ENCODE measurements at regions not wholly inside any gene's neighbourhood (a gene's known extent, or its start where the extent isn't known, plus 50 kb on each side); places are given as distances from the start of the nearest gene placed in this dataset.
"Not testable (repeated sequence)": the region's sequence is repeated elsewhere in the genome, so short reads cannot be mapped to it uniquely, and the experiment has no call there.

DNA sequence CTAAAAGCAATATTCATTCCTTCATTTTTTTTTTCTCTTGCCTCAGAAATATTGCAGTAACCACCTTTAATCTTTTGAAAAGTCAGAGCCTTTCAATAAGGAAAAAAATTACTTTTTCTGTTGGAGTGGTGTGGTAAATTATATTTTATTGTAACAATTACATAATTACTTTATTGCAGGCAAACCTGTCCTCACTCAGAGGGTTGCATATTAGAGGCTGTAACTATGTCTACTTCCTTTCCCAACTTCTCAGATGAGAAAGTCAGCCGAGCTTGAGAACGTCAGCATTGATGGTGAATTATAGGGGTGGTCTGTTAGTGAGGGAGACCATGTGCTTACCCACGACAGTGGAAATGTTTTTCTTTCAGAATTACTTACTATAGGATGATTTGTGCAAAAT lies 611.8 kb downstream of the KIF4B start:
- DNase-seq: no peak

DNA sequence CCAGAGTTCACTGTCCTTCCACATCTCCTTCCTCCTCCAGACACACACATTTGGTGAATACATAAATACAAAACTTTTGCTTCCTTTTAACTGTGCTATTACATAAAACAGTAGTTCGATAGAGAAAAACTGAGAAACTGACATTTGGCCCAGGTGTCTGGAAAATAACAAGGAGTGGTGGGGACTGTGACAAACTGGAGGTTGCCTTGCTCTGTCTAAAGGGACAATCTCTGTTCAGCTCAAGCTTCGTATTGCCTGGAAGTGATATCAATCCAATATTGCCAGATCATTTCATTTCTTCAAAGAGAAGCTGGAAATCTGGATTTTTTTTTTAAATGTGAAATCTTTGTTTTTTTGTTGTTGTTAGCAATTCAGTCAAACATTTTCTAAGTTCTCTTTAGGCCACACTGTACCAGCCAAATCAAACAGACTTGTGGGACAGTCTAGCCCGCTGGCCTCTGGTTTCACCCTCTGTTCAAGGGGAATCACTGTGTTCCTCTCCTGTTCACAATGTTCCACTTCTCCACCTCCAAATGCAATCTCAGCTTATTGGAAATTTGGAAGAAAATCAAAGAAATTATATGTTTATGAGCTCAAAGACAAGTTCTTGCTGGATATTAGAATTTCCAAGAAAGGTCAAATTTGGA lies 612.5 kb downstream of the KIF4B start:
- no peak for DNase-seq

DNA sequence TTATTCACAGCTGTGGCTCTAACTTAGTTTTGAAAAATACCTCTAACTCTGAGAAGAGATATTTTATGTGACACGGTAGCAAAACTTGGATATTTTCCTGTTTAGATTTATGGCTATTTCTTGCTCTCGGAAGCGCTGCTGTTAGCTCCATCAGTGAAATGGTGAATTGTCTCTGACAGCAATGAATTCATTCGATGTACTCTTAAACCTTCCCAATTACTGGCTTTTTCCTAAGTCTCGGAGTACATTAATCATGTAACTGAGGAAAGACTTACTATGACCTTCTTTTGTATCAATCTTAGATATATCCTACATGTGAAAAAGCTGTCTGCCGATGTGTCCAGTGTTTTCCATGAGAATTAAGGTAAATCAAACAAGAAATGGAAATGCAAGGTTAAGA lies 613.0 kb downstream of the KIF4B start:
- DNase-seq: no peak

- no peak for DNase-seq
Measured at GRCh38 chr5:155628346-155628745, 614.8 kb downstream of the KIF4B start.

- no peak for DNase-seq
Measured at GRCh38 chr5:155629597-155629996, 616.0 kb downstream of the KIF4B start.

GRCh38 chr5:155631116-155631515 lies 617.6 kb downstream of the KIF4B start:
- DNase-seq: no peak

DNA sequence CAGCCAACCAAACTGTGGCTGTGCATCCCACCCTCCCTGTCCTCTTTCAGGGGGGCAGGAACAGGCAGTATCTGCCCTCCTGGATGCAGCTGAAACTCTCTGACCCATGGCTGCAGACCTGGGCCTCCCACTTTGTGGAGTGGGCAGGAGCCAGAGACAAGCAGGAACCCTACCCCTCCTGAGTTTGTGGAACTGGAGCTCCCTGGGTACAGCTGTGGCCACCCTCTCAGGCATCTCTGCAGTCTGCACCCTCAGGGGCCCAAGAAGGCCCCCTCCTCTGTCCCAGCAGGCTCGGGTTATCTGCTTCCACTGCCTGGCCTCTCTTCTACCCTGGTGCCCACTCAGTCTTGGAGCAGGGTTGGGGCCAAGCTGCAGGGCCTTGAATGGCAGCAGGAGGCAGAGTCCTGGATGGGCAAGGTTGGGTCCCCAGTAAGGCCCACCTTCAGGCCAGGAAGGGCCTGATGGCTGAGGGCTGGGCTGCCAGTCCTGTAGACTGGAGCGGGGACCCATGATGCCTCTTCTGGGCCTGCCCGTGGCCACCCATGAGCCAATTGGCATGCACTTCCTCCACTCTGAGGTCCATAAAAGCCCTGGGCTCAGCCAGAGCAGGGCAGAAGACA lies 619.9 kb downstream of the KIF4B start:
- no peak for DNase-seq

GRCh38 chr5:155649666-155650065 lies 636.1 kb downstream of the KIF4B start:
- no peak for DNase-seq

DNA sequence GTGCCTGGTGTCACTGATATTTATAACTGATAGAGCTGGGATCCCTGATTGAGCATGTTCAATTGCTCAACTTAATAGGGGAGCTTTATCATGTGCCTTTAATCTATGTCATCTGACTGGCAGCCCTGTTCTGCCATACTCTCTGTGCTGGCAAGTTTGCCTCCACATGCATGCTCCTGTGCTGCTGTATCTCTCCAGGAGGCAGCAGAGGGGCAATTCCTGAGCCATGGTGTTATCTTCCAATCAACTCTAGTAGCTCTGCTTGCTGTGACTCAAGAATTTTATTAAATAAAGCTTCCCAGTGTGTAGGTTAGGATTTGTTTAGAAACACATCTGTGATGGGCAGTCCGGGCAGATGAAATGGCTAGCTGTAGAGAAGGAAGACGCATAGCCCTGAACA lies 642.0 kb downstream of the KIF4B start:
- no peak for DNase-seq

GRCh38 chr5:155661859-155662258 lies 648.3 kb downstream of the KIF4B start:
- no peak for DNase-seq

GRCh38 chr5:155665361-155665760 lies 651.8 kb downstream of the KIF4B start:
- no peak for DNase-seq

GRCh38 chr5:155672001-155672400 lies 655.0 kb upstream of the SGCD start:
- not testable (repeated sequence) for DNase-seq

DNA sequence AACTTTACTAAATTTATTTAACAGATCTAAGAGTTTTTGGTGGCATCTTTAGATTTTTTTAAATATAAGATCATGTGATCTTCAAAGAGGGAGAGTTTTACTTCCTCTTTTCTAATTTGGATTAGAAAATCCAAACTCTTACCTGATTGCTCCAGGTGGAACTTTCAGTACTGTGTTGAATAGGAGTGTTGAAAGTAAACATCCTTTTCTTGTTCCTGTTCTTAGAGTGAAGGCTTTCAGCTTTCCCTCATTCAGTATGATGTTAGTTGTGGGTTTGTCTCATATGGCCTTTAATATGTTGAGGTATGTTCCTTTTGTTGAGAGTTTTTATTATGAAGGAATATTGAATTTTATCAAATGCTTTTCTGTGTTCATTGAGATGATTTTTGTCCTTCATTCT lies 650.0 kb upstream of the SGCD start:
- no peak for DNase-seq

- DNase-seq: no peak
Measured at GRCh38 chr5:155678371-155678770, 648.6 kb upstream of the SGCD start.

DNA sequence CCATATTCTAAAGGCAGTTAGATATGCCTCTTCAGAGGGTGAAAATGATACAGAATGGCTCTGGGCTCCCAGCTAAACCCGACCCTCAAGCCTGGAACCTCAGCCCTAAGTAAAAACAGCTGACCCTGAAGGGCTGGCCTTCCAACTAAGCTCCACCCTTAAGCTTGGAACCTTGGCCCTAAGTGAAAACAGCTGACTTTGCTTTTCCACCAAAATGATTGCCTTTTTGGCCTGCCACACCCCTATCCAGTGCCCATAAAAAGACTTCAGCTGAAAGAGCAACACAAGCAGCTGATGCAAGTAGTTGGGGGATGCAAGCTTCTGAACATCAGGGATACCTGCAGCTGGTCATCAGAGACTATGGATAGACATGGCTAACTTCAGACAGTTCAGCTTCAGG lies 647.4 kb upstream of the SGCD start:
- no peak for DNase-seq

DNA sequence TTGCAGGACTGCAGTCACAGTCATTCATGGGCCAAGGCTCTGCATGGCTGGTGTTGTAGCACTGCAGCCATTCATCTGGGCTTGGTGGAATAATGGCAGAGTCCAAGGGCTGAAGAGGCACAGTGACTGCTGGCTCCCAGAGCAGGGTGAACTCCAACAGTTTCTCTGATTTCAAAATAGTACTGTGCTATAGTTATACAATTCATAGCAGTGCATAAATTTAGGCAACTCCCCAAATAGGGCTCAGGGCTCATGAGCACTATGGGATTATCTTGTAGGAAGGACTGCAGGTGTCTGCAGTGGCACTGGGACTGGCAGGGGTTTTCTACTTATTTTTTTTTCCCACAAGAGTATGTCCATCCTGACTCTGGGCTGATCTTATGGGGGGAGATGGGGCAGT lies 642.5 kb upstream of the SGCD start:
- DNase-seq: no peak

- DNase-seq: no peak
Measured at GRCh38 chr5:155686131-155686530, 640.8 kb upstream of the SGCD start.

GRCh38 chr5:155689406-155689805 lies 637.6 kb upstream of the SGCD start:
- no peak for DNase-seq

DNA sequence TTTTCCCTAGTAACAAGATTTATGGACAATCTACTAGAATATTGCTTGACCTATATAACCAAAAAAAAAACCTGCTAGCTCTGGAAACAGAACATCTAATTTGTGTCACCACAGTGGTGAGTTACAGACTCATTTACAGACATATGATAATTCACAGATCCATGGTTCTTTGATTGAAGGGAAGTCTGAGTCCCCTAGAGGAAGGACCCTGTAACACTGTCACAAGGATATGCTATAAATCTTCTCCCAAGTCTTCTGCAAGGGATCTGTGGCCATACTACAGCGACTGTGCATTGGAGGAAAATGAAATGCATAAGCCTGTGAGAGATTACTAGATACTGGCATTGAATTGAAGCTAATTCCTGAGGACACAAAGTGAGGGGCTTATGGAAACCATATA lies 630.6 kb upstream of the SGCD start:
- DNase-seq: no peak

DNA sequence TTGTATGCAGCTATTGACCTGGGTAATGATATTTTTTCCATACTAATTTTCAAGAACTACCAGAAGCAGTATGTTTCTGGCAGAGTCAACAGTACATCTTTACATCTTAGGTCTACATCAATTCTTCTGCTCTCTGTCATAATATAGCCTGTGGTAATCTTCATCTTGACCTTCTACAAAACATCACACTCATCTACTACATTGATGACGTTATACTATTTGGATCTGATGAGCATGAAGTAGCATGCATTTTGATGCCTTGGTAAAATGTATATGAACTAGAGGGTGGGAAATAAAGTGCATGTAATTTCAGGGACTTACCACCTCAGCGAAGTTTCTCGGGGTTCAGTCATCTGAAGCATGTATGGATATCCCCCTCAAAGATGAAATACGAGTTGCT lies 629.7 kb upstream of the SGCD start:
- DNase-seq: no peak

- DNase-seq: no peak
Measured at GRCh38 chr5:155699385-155699784, 627.6 kb upstream of the SGCD start.

DNA sequence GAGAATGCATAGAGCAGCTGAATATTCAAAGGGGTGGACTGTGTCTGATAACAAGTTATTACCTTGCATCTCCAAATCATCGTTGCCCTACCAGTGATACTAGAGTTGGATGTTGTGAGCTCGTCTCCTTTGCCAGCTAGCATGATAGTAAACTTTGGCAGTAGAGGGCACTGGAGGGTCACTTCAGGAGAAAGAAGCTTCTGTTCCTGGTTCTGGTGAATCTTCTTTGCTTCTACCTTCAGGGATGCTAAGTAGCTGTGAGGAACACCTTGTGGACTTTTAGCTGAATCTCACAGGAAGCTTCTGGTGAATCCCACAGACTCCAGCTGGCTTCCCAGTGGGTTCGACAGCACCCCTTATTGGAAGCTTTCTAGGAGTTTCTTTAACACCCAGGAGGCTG lies 626.6 kb upstream of the SGCD start:
- DNase-seq: no peak

GRCh38 chr5:155711882-155712281 lies 615.1 kb upstream of the SGCD start:
- no peak for DNase-seq

DNA sequence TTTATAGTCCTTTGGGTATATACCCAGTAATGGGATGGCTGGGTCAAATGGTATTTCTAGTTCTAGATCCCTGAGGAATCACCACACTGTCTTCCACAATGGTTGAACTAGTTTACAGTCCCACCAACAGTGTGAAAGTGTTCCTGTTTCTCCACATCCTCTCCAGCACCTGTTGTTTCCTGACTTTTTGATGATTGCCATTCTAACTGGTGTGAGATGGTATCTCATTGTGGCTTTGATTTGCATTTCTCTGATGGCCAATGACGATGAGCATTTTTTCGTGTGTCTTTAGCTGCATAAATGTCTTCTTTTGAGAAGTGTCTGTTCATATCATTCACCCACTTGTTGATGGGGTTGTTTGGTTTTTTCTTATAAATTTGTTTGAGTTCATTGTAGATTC lies 612.5 kb upstream of the SGCD start:
- not testable (repeated sequence) for DNase-seq

DNA sequence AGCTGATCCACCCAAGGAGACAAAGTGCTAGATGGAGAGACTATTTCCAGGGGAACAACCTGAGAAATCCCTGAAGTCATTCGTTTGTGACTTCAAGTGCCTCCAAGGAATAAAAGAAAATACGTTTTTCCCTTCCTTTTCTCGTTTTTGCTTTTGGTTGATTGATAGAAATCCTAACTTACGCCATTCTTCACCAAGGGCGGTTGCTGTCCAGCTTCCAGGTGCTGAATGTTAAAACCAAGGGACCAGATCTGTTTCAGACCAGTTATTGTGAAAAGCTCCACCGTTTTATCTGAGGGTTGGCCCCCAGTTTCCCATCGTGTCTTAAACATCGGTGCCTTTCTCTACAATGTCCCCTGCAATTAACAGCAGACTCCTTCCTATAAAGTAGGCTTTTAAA lies 600.7 kb upstream of the SGCD start:
- no peak for DNase-seq
